ENCODE measurements at regions not wholly inside any gene's neighbourhood (a gene's known extent, or its start where the extent isn't known, plus 50 kb on each side); places are given as distances from the start of the nearest gene placed in this dataset.

- Histone ChIP-seq H3K9me3 (ENCODE audit: control insufficient read depth in 4 of 4, low read length in 3 of 4) (no peaks in the 10 kb centered on the region), H3K27me3 (ENCODE audit: control insufficient read depth in 4 of 4, insufficient read depth in 4 of 4, low read length in 3 of 4) (no peaks in the 10 kb centered on the region), H3K4me1 (ENCODE audit: control insufficient read depth in 4 of 4, insufficient read depth in 4 of 4, low read length in 3 of 4) (no peaks in the 10 kb centered on the region), H3K36me3 (ENCODE audit: control insufficient read depth in 4 of 4, insufficient read depth in 3 of 4, low read depth in 1 of 4, low read length in 3 of 4) (no peaks in the 10 kb centered on the region), H3K9ac (ENCODE audit: low read depth in 1 of 2, low read length in 2 of 2) (no peak overlapping the region), H3K4me3 (ENCODE audit: low read depth in 1 of 3, low read length in 3 of 3) (no peak overlapping the region), H3K27ac (ENCODE audit: low read depth in 1 of 2, low read length in 2 of 2) (no peak overlapping the region)
- TF ChIP-seq, protein P1, sequence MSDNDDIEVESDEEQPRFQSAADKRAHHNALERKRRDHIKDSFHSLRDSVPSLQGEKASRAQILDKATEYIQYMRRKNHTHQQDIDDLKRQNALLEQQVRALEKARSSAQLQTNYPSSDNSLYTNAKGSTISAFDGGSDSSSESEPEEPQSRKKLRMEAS (IDR thresholded peaks at IDR 0.05): no peak
- no peak for TF ChIP-seq RXRA (IDR thresholded peaks at IDR 0.05)
- TF ChIP-seq YY1 (IDR thresholded peaks at IDR 0.05): no peak
- DNase-seq (ENCODE audit: low spot score): no peak
- WGBS: 81% methylated on average over 2 of the region's 2 CpGs
Measured at GRCh38 chr3:102017784-102018183, 168.5 kb downstream of the NFKBIZ start.

GRCh38 chr3:102018551-102018950, 169.2 kb downstream of the NFKBIZ start:
- DNase-seq (ENCODE audit: low spot score): no peak
- TF ChIP-seq TAF1 (conservative IDR thresholded peaks at IDR 0.05): no peak
- H3K9ac ChIP-seq (ENCODE audit: low read depth in 1 of 2, low read length in 2 of 2): no peak overlapping the region
- H3K4me1 ChIP-seq (ENCODE audit: control insufficient read depth in 4 of 4, insufficient read depth in 4 of 4, low read length in 3 of 4): no peaks in the 10 kb centered on the region
- H3K4me3 ChIP-seq (ENCODE audit: low read depth in 1 of 3, low read length in 3 of 3): no peak overlapping the region
- H3K9me3 ChIP-seq (ENCODE audit: control insufficient read depth in 4 of 4, low read length in 3 of 4): no peaks in the 10 kb centered on the region
- no peaks in the 10 kb centered on the region for H3K36me3 ChIP-seq (ENCODE audit: control insufficient read depth in 4 of 4, insufficient read depth in 3 of 4, low read depth in 1 of 4, low read length in 3 of 4)
- H3K27ac ChIP-seq (ENCODE audit: low read depth in 1 of 2, low read length in 2 of 2): no peak overlapping the region
- WGBS: 81% methylated on average over 7 of the region's 7 CpGs
- H3K27me3 ChIP-seq (ENCODE audit: control insufficient read depth in 4 of 4, insufficient read depth in 4 of 4, low read length in 3 of 4): no peaks in the 10 kb centered on the region

GRCh38 chr3:102020735-102021134, 171.4 kb downstream of the NFKBIZ start:
- H3K4me1 ChIP-seq (ENCODE audit: control insufficient read depth in 4 of 4, insufficient read depth in 4 of 4, low read length in 3 of 4): no peaks in the 10 kb centered on the region
- TF ChIP-seq ZBTB33 (IDR thresholded peaks at IDR 0.05): no peak
- no peak for TF ChIP-seq FOXA2 (IDR thresholded peaks at IDR 0.05)
- TF ChIP-seq, protein P1 (IDR thresholded peaks at IDR 0.05): no peak
- TF ChIP-seq RAD21 (IDR thresholded peaks at IDR 0.05): no peak
- TF ChIP-seq YY1 (IDR thresholded peaks at IDR 0.05): no peak
- TF ChIP-seq, protein P2, sequence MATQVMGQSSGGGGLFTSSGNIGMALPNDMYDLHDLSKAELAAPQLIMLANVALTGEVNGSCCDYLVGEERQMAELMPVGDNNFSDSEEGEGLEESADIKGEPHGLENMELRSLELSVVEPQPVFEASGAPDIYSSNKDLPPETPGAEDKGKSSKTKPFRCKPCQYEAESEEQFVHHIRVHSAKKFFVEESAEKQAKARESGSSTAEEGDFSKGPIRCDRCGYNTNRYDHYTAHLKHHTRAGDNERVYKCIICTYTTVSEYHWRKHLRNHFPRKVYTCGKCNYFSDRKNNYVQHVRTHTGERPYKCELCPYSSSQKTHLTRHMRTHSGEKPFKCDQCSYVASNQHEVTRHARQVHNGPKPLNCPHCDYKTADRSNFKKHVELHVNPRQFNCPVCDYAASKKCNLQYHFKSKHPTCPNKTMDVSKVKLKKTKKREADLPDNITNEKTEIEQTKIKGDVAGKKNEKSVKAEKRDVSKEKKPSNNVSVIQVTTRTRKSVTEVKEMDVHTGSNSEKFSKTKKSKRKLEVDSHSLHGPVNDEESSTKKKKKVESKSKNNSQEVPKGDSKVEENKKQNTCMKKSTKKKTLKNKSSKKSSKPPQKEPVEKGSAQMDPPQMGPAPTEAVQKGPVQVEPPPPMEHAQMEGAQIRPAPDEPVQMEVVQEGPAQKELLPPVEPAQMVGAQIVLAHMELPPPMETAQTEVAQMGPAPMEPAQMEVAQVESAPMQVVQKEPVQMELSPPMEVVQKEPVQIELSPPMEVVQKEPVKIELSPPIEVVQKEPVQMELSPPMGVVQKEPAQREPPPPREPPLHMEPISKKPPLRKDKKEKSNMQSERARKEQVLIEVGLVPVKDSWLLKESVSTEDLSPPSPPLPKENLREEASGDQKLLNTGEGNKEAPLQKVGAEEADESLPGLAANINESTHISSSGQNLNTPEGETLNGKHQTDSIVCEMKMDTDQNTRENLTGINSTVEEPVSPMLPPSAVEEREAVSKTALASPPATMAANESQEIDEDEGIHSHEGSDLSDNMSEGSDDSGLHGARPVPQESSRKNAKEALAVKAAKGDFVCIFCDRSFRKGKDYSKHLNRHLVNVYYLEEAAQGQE (IDR thresholded peaks at IDR 0.05): no peak
- TF ChIP-seq TAF1 (conservative IDR thresholded peaks at IDR 0.05): no peak
- TF ChIP-seq EGR1 (IDR thresholded peaks at IDR 0.05; ENCODE audit: low read depth in 2 of 2): no peak
- TF ChIP-seq FOXA1 (IDR thresholded peaks at IDR 0.05): no peak
- TF ChIP-seq GABPA (IDR thresholded peaks at IDR 0.05 in 1 of 2, conservative IDR thresholded peaks at IDR 0.05 in 1 of 2): no peak
- TF ChIP-seq, protein P3, sequence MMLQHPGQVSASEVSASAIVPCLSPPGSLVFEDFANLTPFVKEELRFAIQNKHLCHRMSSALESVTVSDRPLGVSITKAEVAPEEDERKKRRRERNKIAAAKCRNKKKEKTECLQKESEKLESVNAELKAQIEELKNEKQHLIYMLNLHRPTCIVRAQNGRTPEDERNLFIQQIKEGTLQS (IDR thresholded peaks at IDR 0.05): no peak
- no peak for TF ChIP-seq RXRA (IDR thresholded peaks at IDR 0.05)
- no peak for TF ChIP-seq NR2F2 (IDR thresholded peaks at IDR 0.05)
- DNase-seq (ENCODE audit: low spot score): no peak
- no peaks in the 10 kb centered on the region for H3K36me3 ChIP-seq (ENCODE audit: control insufficient read depth in 4 of 4, insufficient read depth in 3 of 4, low read depth in 1 of 4, low read length in 3 of 4)
- no peak overlapping the region for H3K4me3 ChIP-seq (ENCODE audit: low read depth in 1 of 3, low read length in 3 of 3)
- no peaks in the 10 kb centered on the region for H3K27me3 ChIP-seq (ENCODE audit: control insufficient read depth in 4 of 4, insufficient read depth in 4 of 4, low read length in 3 of 4)
- WGBS: 86% methylated on average over 1 of the region's 1 CpG
- no peak overlapping the region for H3K27ac ChIP-seq (ENCODE audit: low read depth in 1 of 2, low read length in 2 of 2)
- H3K9ac ChIP-seq (ENCODE audit: low read depth in 1 of 2, low read length in 2 of 2): no peak overlapping the region
- no peaks in the 10 kb centered on the region for H3K9me3 ChIP-seq (ENCODE audit: control insufficient read depth in 4 of 4, low read length in 3 of 4)
